ENCODE measurements at regions not wholly inside any gene's neighbourhood (a gene's known extent, or its start where the extent isn't known, plus 50 kb on each side); places are given as distances from the start of the nearest gene placed in this dataset.
"Not testable (repeated sequence)": the region's sequence is repeated elsewhere in the genome, so short reads cannot be mapped to it uniquely, and the experiment has no call there.

DNA sequence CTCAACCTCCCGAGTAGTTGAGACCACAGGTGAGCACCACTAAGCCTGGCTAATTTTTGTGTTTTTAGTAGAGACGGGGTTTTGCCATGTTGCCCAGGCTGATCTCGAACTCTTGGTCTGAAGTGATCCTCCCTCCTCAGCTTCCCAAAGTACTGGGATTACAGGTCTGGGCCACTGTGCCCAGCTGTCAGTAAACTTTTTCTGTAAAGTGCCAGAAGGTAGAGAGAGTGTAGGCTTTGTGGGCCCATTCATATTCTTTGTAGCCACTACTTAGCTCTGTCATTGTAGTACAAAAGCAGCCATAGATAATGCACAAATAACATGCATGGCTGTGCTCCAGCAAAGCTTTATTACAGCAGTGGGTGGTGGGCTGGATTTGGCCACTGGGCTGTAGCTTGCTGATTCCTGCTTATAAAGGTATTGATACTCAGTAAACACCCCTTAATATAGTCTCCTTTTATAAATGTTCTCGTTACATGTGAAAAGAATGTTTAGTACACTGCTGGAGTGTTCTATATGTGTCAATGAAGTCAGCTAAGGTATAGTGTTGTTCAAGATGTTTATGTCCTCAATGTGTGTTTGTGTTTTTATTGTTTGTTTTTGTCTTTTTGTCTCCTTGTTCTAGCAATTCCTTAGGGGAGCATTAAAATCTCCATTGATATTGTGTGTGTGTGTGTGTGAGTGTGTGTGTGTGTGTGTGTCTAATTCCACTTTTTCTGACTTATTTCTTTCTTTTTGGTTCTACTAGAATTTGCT is 644.7 kb upstream of the DPP6 start:
- CTCF ChIA-PET, result no interaction called here
- H3K36me3 ChIP-seq (ENCODE audit: control insufficient read depth, insufficient read depth, low read length), result no peaks in the 10 kb centered on the region
- TF ChIP-seq, protein P1, sequence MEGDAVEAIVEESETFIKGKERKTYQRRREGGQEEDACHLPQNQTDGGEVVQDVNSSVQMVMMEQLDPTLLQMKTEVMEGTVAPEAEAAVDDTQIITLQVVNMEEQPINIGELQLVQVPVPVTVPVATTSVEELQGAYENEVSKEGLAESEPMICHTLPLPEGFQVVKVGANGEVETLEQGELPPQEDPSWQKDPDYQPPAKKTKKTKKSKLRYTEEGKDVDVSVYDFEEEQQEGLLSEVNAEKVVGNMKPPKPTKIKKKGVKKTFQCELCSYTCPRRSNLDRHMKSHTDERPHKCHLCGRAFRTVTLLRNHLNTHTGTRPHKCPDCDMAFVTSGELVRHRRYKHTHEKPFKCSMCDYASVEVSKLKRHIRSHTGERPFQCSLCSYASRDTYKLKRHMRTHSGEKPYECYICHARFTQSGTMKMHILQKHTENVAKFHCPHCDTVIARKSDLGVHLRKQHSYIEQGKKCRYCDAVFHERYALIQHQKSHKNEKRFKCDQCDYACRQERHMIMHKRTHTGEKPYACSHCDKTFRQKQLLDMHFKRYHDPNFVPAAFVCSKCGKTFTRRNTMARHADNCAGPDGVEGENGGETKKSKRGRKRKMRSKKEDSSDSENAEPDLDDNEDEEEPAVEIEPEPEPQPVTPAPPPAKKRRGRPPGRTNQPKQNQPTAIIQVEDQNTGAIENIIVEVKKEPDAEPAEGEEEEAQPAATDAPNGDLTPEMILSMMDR (IDR thresholded peaks at IDR 0.05; ENCODE audit: insufficient read depth, low read depth, low read length), result no peak
- H3K4me3 ChIP-seq (ENCODE audit: low read depth, low read length), result no peak overlapping the region
- DNase-seq (ENCODE audit: low read depth), result no peak
- POLR2A ChIA-PET, result no interaction called here
- H3K27me3 ChIP-seq (ENCODE audit: control insufficient read depth, insufficient read depth, low read length), result no peaks in the 10 kb centered on the region

DNA sequence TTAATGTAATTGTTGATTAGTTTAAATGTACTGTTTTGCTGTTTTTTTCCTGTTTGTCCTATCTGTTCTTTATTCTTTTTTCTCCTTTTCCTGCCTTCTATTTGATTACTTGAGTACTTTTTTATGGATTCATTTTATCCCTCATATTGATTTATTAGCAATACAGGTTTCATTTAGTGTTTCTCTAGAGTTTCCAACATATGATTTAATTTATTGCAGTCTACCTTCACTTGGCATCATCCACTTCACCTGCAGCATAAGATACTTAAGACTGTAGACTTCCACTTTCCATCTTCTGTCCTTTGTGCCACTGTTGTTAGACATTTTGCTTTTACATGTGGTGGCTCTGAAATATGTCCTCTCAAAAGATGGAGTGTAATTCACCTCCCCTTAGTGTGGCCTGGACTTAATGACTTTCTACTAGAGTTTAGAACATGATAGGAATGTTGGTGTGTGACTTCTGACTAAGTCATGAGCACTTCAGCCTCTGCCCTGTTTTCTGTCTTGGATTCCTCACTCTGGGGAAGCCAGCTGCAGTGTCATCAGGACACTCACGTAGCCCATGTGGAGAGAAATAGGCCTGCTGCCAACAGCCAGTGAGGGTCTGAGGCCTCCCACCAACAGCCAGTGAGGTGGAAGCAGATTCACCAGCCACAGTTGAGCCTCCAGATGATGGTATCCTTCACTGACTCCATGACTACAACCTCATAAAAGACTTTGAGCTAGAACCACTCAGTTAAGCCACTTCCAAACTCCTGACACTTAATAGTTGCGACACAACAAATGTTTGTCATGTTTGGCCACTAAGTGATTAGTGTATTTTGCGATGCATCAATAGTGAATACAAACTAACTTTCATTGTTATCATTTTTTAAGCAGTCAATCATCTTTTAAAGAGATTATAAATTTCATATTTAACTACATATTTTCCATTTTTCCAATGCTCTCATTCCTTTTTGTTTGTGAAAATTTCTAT is 643.5 kb upstream of the DPP6 start:
- Histone ChIP-seq H3K27me3 (ENCODE audit: control insufficient read depth, insufficient read depth, low read length) (no peaks in the 10 kb centered on the region), H3K4me3 (ENCODE audit: low read depth, low read length) (no peak overlapping the region), H3K36me3 (ENCODE audit: control insufficient read depth, insufficient read depth, low read length) (no peaks in the 10 kb centered on the region)
- POLR2A ChIA-PET, result no interaction called here
- TF ChIP-seq, protein P1 (IDR thresholded peaks at IDR 0.05; ENCODE audit: insufficient read depth, low read depth, low read length), result no peak
- DNase-seq (ENCODE audit: low read depth), result no peak
- CTCF ChIA-PET, result no interaction called here

DNA sequence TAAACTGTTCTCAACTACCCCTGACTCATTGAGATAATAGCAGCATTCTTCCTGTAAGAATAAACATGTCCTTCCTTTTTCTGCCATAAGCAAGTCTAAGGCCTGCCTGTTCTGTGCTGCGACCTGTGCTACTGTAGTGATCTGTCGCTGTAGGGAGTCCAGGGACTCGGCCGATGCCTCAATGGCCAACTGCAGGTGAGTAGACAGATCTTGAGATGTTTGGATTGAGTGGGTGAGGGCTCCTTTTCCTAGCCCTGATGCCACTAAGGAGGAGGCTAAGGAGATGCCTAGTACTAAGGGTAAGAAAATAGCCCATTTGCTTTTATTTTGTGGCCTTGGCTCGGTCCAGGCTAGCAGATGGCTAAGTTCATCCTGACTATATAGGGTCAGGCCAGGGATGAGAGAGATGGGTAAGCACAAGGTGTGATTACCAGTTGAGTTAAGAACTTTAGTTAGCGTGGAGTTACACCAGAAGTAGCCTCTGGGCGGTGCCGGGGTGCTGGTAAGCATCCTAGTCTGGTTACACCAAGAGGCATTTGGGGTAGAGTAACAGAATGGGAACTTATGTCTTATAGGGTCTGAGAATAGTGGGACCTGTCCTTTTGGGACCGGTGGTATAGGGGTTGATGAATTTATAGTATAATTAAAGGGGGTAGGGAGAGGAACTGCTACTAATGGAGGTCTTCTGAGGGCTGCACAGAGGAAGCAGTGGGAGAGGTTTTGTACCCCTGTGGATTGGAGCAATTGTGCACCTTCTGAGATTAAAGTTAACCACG is 642.4 kb upstream of the DPP6 start:
- DNase-seq (ENCODE audit: low read depth); H3K4me3 ChIP-seq (ENCODE audit: low read depth, low read length); H3K27me3 ChIP-seq (ENCODE audit: control insufficient read depth, insufficient read depth, low read length); H3K36me3 ChIP-seq (ENCODE audit: control insufficient read depth, insufficient read depth, low read length); POLR2A ChIA-PET; CTCF ChIA-PET: not testable (repeated sequence)

DNA sequence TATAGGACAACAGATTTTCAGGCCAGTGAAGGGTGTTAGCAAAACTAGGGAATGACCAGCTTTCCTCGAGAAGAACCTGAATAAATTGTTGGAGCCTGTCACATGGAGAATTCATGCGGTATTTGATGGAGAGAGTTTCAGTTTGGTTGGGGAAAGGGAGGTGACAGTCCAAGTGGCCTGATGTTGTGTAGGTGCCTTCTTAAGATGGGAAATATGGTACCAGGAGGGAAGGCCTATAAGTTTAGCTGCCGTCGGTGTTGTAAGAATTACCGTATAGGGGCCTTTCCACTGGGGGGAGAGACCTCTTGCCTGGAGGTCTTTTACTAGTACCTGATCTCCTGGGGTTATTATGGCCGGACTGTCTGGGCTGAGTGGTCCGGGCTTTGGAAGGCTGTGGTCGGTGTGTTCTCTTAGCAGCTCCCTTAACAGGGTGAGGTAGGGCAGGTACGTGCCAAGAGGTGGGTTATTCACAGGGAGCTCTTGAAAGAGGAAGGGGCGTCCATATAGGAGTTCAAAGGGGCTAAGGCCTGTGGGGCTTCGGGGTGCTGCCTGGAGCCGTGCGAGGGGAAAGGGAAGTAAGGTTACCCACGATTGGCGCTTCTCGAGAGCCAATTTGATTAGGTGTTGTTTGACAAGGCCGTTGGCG is 641.1 kb upstream of the DPP6 start:
- H3K4me3 ChIP-seq (ENCODE audit: low read depth, low read length); POLR2A ChIA-PET; H3K27me3 ChIP-seq (ENCODE audit: control insufficient read depth, insufficient read depth, low read length); DNase-seq (ENCODE audit: low read depth); H3K36me3 ChIP-seq (ENCODE audit: control insufficient read depth, insufficient read depth, low read length); CTCF ChIA-PET: not testable (repeated sequence)

DNA sequence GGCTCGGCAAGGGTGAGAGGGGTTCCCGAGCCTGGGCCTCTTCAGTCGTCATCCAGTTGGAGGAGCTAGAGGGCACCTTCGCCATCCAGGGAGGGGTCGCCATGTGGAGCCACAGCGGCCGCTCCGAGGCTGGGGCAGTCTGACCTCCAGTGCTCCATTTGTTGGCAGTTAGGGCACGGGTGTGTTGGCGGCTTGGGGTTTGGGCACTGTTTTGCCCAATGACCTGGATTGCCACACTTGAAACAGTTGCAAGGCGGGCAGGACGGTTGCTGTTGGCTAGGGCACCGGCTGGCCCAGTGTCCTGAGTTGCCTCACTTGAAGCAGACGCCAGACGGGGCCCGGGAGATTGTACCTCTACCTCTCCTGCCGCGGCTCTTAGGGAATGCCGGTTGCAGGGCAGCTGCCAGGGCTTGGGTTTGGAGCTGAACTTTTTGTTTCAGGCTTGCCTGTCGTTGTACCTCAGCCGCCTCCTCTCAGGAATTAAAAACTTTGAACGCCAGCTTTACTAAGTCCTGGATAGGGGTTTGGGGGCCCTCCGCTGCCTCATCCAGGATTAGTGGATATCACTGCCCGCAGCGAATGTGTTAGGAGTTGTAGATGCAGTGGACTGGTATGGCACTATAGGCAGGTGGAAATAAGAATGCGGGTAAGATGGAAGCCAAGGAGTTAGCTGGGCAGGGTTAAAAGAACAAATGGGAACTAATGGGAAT is 639.9 kb upstream of the DPP6 start:
- H3K36me3 ChIP-seq (ENCODE audit: control insufficient read depth, insufficient read depth, low read length); POLR2A ChIA-PET; H3K4me3 ChIP-seq (ENCODE audit: low read depth, low read length); CTCF ChIA-PET; DNase-seq (ENCODE audit: low read depth); H3K27me3 ChIP-seq (ENCODE audit: control insufficient read depth, insufficient read depth, low read length): not testable (repeated sequence)

DNA sequence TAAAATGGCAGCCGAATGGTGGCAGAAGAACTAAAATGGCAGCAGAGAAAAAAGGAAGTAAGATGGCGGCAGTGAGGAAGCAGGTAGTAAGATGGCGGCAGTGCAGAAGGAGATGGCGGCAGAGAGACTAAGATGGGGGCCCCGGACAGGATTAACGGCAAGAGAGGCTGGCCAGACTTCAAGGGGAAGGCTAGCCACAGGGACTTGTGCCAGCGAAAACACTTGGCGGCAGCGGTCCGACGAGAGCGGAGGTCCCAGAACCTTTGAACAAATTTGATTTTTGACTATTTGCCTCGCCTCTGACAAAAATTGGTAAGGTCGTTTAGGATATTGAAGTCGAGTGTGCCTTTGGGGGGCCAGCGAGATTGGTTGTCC is 639.4 kb upstream of the DPP6 start:
- POLR2A ChIA-PET; H3K27me3 ChIP-seq (ENCODE audit: control insufficient read depth, insufficient read depth, low read length); DNase-seq (ENCODE audit: low read depth); H3K36me3 ChIP-seq (ENCODE audit: control insufficient read depth, insufficient read depth, low read length); CTCF ChIA-PET; H3K4me3 ChIP-seq (ENCODE audit: low read depth, low read length): not testable (repeated sequence)

Measured in BJ (cell line).